HCT116 (cell line): ENCODE measurements at regions not wholly inside any gene's neighbourhood (a gene's known extent, or its start where the extent isn't known, plus 50 kb on each side); places are given as distances from the start of the nearest gene placed in this dataset.

Source experiments
- ATAC-seq: fragments of 200-7000 bp; cut with Tn5 transposase; 2 replicates; pipeline ENCODE4 v1.9.1; 2020; ENCODE audit warnings: mild to moderate bottlenecking, moderate library complexity
- BruUV-seq: library from RNA; stranded (reverse); fragments of 400-500 nt; replicated peaks from 2 replicates; lab custom pipeline; 2021; lab: Mats Ljungman, UMichigan
- CTCF ChIA-PET: fragments of 300-600 bp; sonication (Branson Sonifier 250); formaldehyde crosslinking; loops from one replicate; lab custom pipeline; 2021; ENCODE audit warnings: antibody characterized with exemption; lab: Charles Lee
- POLR2A ChIA-PET: fragments of 300-600, 350-600 bp; sonication (Branson Sonifier 250); formaldehyde crosslinking; loops from one replicate; lab custom pipeline; 2021; ENCODE audit warnings: antibody characterized with exemption; lab: Charles Lee
- RAD21 ChIA-PET, 2 experiments: fragments of 300-600 bp; sonication (Branson Sonifier 250); formaldehyde crosslinking; loops; one replicate each; lab custom pipeline; 2023; ENCODE audit warnings: low total read pairs in 2 of 2; ENCODE audit not compliant: uncharacterized antibody in 2 of 2, unreplicated experiment in 2 of 2, low non-redundant PET in 1 of 2; lab: Charles Lee
- DNase-seq: peaks from one replicate; pipeline ENCODE4 v3.0.0-alpha.2; 2010; ENCODE audit warnings: low read depth, low spot score
- H2AFZ ChIP-seq: fragments of 200-600 bp; shearing (Covaris generic), sonication (generic); 2 replicates; pipeline ENCODE4 v1.6.1; 2017; ENCODE audit warnings: low read depth, mixed run types, mixed read lengths, antibody characterized with exemption, low read length; ENCODE audit not compliant: poor library complexity, severe bottlenecking
- H3K27ac ChIP-seq: 2 replicates; pipeline ENCODE4 v1.5.1; 2012; ENCODE audit warnings: low read depth, low read length
- H3K27me3 ChIP-seq: fragments of 200-600 bp; sonication (generic); 2 replicates; pipeline ENCODE4 v1.6.1; 2016; ENCODE audit warnings: mixed run types, low read length, mixed read lengths; ENCODE audit not compliant: insufficient read depth
- H3K36me3 ChIP-seq, 2 experiments: fragments of 200-500 bp in 1 of 2; fragments of 200-600 bp in 1 of 2; sonication (Bioruptor generic) in 1 of 2; sonication (generic) in 1 of 2; 2 replicates each; pipeline versions ENCODE4 v1.5.1 to v1.6.1; 2014 to 2016; ENCODE audit warnings: low read length in 2 of 2, inconsistent platforms in 1 of 2, mixed read lengths in 1 of 2, mixed run types in 1 of 2; ENCODE audit not compliant: insufficient read depth in 2 of 2, control insufficient read depth in 1 of 2
- H3K4me1 ChIP-seq, 2 experiments: fragments of 200-600 bp in 1 of 2; sonication (generic) in 1 of 2; 2 replicates each; pipeline versions ENCODE4 v1.5.1 to v1.6.1; 2012 to 2017; ENCODE audit warnings: low read length in 2 of 2, inconsistent platforms in 1 of 2, mild to moderate bottlenecking in 1 of 2, mixed read lengths in 1 of 2, mixed run types in 1 of 2, moderate library complexity in 1 of 2; ENCODE audit not compliant: insufficient read depth in 2 of 2, control insufficient read depth in 1 of 2
- H3K4me2 ChIP-seq: fragments of 200-600 bp; sonication (generic); 2 replicates; pipeline ENCODE4 v1.6.1; 2017; ENCODE audit warnings: mixed run types, low read length, mixed read lengths
- H3K4me3 ChIP-seq, 2 experiments: fragments of 200-600 bp in 1 of 2; sonication (generic) in 1 of 2; replicated peaks in 1 of 2; 2 replicates each; pipeline ENCODE4 v1.5.1; 2011 to 2016; ENCODE audit warnings: low read length in 2 of 2, control low read depth in 1 of 2, low read depth in 1 of 2, mild to moderate bottlenecking in 1 of 2, mixed read lengths in 1 of 2, mixed run types in 1 of 2
- H3K79me2 ChIP-seq: fragments of 200-600 bp; sonication (generic); 2 replicates; pipeline ENCODE4 v1.6.1; 2017; ENCODE audit warnings: mild to moderate bottlenecking, mixed run types, low read length, moderate library complexity, mixed read lengths; ENCODE audit not compliant: insufficient read depth
- H3K9ac ChIP-seq: fragments of 200-600 bp; sonication (generic); 2 replicates; pipeline ENCODE4 v1.6.1; 2016; ENCODE audit warnings: low read length, mixed read lengths
- H3K9me2 ChIP-seq: fragments of 200-600 bp; sonication (generic), shearing (Covaris generic); 2 replicates; pipeline ENCODE4 v1.6.1; 2017; ENCODE audit warnings: mixed run types, mild to moderate bottlenecking, moderate library complexity; ENCODE audit not compliant: insufficient read depth
- H3K9me3 ChIP-seq, 2 experiments: fragments of 200-500 bp in 1 of 2; fragments of 200-600 bp in 1 of 2; sonication (Bioruptor generic) in 1 of 2; sonication (generic) in 1 of 2; 2 replicates each; pipeline ENCODE4 v1.6.1; 2014 to 2017; ENCODE audit warnings: low read length in 2 of 2, mixed read lengths in 2 of 2, inconsistent platforms in 1 of 2, low read depth in 1 of 2, mild to moderate bottlenecking in 1 of 2, mixed run types in 1 of 2, moderate library complexity in 1 of 2; ENCODE audit not compliant: control insufficient read depth in 1 of 2, insufficient read depth in 1 of 2
- H4K20me1 ChIP-seq: fragments of 200-600 bp; sonication (generic), shearing (Covaris generic); 2 replicates; pipeline ENCODE4 v1.6.1; 2017; ENCODE audit warnings: mixed run types, mild to moderate bottlenecking, moderate library complexity; ENCODE audit not compliant: insufficient read depth
- ATF3 ChIP-seq: IDR thresholded peaks from 2 replicates; pipeline ENCODE4 v1.6.1; 2012
- CEBPB ChIP-seq: IDR thresholded peaks from 2 replicates; pipeline ENCODE4 v1.6.1; 2012; ENCODE audit warnings: low read depth
- EGR1 ChIP-seq: IDR thresholded peaks from 2 replicates; pipeline ENCODE4 v1.6.1; 2012; ENCODE audit warnings: low read depth
- EZH2 ChIP-seq: fragments of 200-600 bp; sonication (generic); IDR thresholded peaks from 2 replicates; pipeline ENCODE4 v1.6.1; 2017; ENCODE audit warnings: antibody characterized with exemption, mixed run types
- FOSL1 ChIP-seq: IDR thresholded peaks from 2 replicates; pipeline ENCODE4 v1.6.1; 2012; ENCODE audit warnings: low read depth
- POLR2AphosphoS5 ChIP-seq: IDR thresholded peaks from 2 replicates; pipeline ENCODE4 v1.6.1; 2011; ENCODE audit warnings: mild to moderate bottlenecking, low read depth, low read length, moderate library complexity
- REST ChIP-seq: IDR thresholded peaks from 2 replicates; pipeline ENCODE4 v1.6.1; 2012; ENCODE audit warnings: low read depth
- SP1 ChIP-seq: IDR thresholded peaks from 2 replicates; pipeline ENCODE4 v1.6.1; 2012; ENCODE audit warnings: low read depth
- SRF ChIP-seq: IDR thresholded peaks from 2 replicates; pipeline ENCODE4 v1.6.1; 2012; ENCODE audit warnings: low read depth
- intact Hi-C: fragments of 100-400 bp; cut with micrococcal nuclease; formaldehyde crosslinking; loops from 2 replicates; pipeline ENCODE4 v1.10.0; 2022

- no peak for TF ChIP-seq REST
- TF ChIP-seq, all 23 proteins: peak for 0
Observed at GRCh38 chr17:21540502-21540901, 151.8 kb upstream of the KCNJ18 start (continued).

GRCh38 chr17:21542070-21542469 is 150.3 kb upstream of the KCNJ18 start:
- no peaks in the 10 kb centered on the region for H3K9me2 ChIP-seq
- H3K4me2 ChIP-seq = no peak overlapping the region
- no peaks in the 10 kb centered on the region; a peak in 1 of 4 replicates for H3K36me3 ChIP-seq
- TF ChIP-seq ATF3 (no peak), SRF (no peak), POLR2AphosphoS5 (no peak), CEBPB (no peak), REST (no peak), EGR1 (no peak), SP1 (no peak), EZH2 (no peak), FOSL1 (no peak)
- DNase-seq = no peak
- H3K4me1 ChIP-seq = peaks cover 0 to 6% of the 10 kb centered on the region in 2 experiments; a peak in 3 of 4 replicates
- POLR2A ChIA-PET = no interaction called here
- peaks cover 18% of the 10 kb centered on the region for H3K79me2 ChIP-seq
- H2AFZ ChIP-seq = no peak overlapping the region
- H3K27me3 ChIP-seq = no peaks in the 10 kb centered on the region
- CTCF ChIA-PET = interaction anchor here (1.1 kb wide), 1 partner anchor 29 kb away, joined by 6 read pairs; no protein-coding TSS in a partner anchor
- H3K27ac ChIP-seq = no peak overlapping the region
- RAD21 ChIA-PET = no interaction called here
- no peak overlapping the region for H3K4me3 ChIP-seq
- intact Hi-C loops = no loop called here
- no peaks in the 10 kb centered on the region; a peak in 1 of 4 replicates for H3K9me3 ChIP-seq
- H3K9ac ChIP-seq = no peak overlapping the region
- no peaks in the 10 kb centered on the region for H4K20me1 ChIP-seq
- ATAC-seq = no peak
- no TSS peak for BruUV-seq
